ENCODE measurements at regions not wholly inside any gene's neighbourhood (a gene's known extent, or its start where the extent isn't known, plus 50 kb on each side); places are given as distances from the start of the nearest gene placed in this dataset.
A peak's percentile ranks its signal among the peaks of the same experiment; 100 is the strongest.

DNA sequence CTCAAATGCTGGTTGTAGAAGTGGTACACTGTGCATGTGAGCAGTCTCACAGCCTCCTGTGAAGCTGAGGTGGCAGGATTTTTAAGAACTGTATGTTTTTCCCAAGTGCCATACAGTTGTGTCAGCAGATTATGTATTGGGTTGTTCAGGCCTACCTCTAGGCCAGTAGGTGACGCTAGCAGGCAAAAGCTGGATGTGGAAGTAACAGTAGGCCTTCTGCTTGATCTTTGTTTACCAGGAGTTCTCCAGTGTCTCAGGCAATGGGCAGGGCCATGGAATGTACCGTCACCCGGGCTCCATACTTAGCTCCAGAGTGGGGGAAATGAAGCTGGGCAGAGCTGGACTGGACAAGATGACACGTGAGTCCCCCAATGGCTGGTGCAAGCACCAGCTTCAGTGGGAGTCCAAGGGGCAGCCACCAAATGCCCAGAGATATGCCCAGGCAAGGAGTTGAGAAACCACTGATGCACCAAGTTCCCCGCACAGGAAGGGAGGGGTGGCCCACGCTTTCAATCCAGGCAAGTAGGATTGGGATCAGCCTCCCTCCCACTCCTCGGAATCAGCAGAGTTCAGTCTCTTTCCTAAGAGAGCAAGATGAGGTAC is 289.7 kb downstream of the HTR1B start:
- Histone ChIP-seq H3K18ac (ENCODE audit: low read length) (no peak overlapping the region), H4K8ac (ENCODE audit: low read depth, low read length) (no peak overlapping the region), H3K23ac (ENCODE audit: low read depth, low read length, poor library complexity) (no peak overlapping the region), H3K4ac (ENCODE audit: low read length) (no peak overlapping the region), H3K79me1 (ENCODE audit: low read depth, low read length) (no peaks in the 10 kb centered on the region), H3K27me3 (ENCODE audit: control insufficient read depth in 3 of 3, insufficient read depth in 3 of 3, low read depth in 1 of 3, low read length in 3 of 3) (no peaks in the 10 kb centered on the region), H3K14ac (ENCODE audit: low read length) (no peak overlapping the region), H2BK5ac (ENCODE audit: low read length) (no peak overlapping the region), H2BK15ac (ENCODE audit: low read length) (no peak overlapping the region), H3K9me3 (replicated peaks in 1 of 2; ENCODE audit: control insufficient read depth in 2 of 2, insufficient read depth in 1 of 2, low read depth in 1 of 2, low read length in 2 of 2) (no peaks in the 10 kb centered on the region), H3K36me3 (replicated peaks in 1 of 2; ENCODE audit: control insufficient read depth in 2 of 2, insufficient read depth in 2 of 2, low read length in 2 of 2) (no peaks in the 10 kb centered on the region), H3K4me2 (ENCODE audit: insufficient read depth, low read length, poor library complexity, severe bottlenecking) (no peak overlapping the region), H4K91ac (ENCODE audit: low read depth, low read length, poor library complexity) (no peak overlapping the region), H2AK5ac (ENCODE audit: low read depth, low read length) (no peak overlapping the region), H2AFZ (ENCODE audit: low read length) (no peak overlapping the region), H2BK12ac (ENCODE audit: low read length) (no peak overlapping the region), H3K4me3 (ENCODE audit: low read length in 2 of 2) (no peak overlapping the region), H3K27ac (replicated peaks; ENCODE audit: low read length) (no peak overlapping the region), H2BK120ac (ENCODE audit: low read depth, low read length) (no peak overlapping the region), H3K4me1 (ENCODE audit: control insufficient read depth in 2 of 2, insufficient read depth in 1 of 2, low read depth in 1 of 2, low read length in 2 of 2) (no peaks in the 10 kb centered on the region), H3K9ac (ENCODE audit: low read depth, low read length, poor library complexity) (no peak overlapping the region)
- no peak for DNase-seq (ENCODE audit: low spot score)
- no CpG with 5 or more reads among the region's 7 CpGs for WGBS, 2 donors (ENCODE audit: extremely low coverage in 2 of 2, insufficient read length in 2 of 2, insufficient replicate concordance in 1 of 2)

DNA sequence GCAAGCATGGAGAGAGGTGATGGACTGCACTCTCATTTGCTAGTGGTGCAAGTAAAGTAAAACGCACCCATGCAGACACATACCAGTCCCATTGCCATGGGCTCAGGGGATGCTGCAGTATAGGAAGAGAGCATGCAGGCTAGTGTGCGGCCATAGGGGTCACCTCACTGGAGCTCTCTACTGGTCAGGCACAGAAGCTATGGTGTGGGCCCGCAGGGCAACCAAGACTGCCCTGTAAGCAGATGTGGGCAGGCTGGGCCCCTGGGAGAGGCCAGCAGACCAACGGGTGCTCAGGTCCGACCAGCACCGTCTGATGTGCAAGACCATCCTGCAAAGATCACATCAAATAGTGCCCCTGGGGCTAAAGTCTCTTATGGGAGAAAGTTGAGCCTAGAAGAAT is 290.7 kb downstream of the HTR1B start:
- H3K27me3 ChIP-seq (ENCODE audit: control insufficient read depth in 3 of 3, insufficient read depth in 3 of 3, low read depth in 1 of 3, low read length in 3 of 3) = no peaks in the 10 kb centered on the region
- H3K79me1 ChIP-seq (ENCODE audit: low read depth, low read length) = no peaks in the 10 kb centered on the region
- no peak overlapping the region for H3K4me3 ChIP-seq (ENCODE audit: low read length in 2 of 2)
- H3K14ac ChIP-seq (ENCODE audit: low read length) = no peak overlapping the region
- H3K4me1 ChIP-seq (ENCODE audit: control insufficient read depth in 2 of 2, insufficient read depth in 1 of 2, low read depth in 1 of 2, low read length in 2 of 2) = no peaks in the 10 kb centered on the region
- H3K9ac ChIP-seq (ENCODE audit: low read depth, low read length, poor library complexity) = no peak overlapping the region
- H3K36me3 ChIP-seq (replicated peaks in 1 of 2; ENCODE audit: control insufficient read depth in 2 of 2, insufficient read depth in 2 of 2, low read length in 2 of 2) = no peaks in the 10 kb centered on the region
- no peak overlapping the region for H4K91ac ChIP-seq (ENCODE audit: low read depth, low read length, poor library complexity)
- H3K27ac ChIP-seq (replicated peaks; ENCODE audit: low read length) = no peak overlapping the region
- no peak overlapping the region for H2BK12ac ChIP-seq (ENCODE audit: low read length)
- H2BK5ac ChIP-seq (ENCODE audit: low read length) = peak overlapping the region; percentile 43
- H3K18ac ChIP-seq (ENCODE audit: low read length) = no peak overlapping the region
- no peaks in the 10 kb centered on the region for H3K9me3 ChIP-seq (replicated peaks in 1 of 2; ENCODE audit: control insufficient read depth in 2 of 2, insufficient read depth in 1 of 2, low read depth in 1 of 2, low read length in 2 of 2)
- no CpG with 5 or more reads among the region's 6 CpGs for WGBS, 2 donors (ENCODE audit: extremely low coverage in 2 of 2, insufficient read length in 2 of 2, insufficient replicate concordance in 1 of 2)
- peak overlapping the region; percentile 17 for H3K23ac ChIP-seq (ENCODE audit: low read depth, low read length, poor library complexity)
- H3K4ac ChIP-seq (ENCODE audit: low read length) = no peak overlapping the region
- no peak overlapping the region for H2AK5ac ChIP-seq (ENCODE audit: low read depth, low read length)
- H4K8ac ChIP-seq (ENCODE audit: low read depth, low read length) = no peak overlapping the region
- no peak overlapping the region for H2BK120ac ChIP-seq (ENCODE audit: low read depth, low read length)
- no peak overlapping the region for H3K4me2 ChIP-seq (ENCODE audit: insufficient read depth, low read length, poor library complexity, severe bottlenecking)
- no peak overlapping the region for H2BK15ac ChIP-seq (ENCODE audit: low read length)
- DNase-seq (ENCODE audit: low spot score) = no peak
- H2AFZ ChIP-seq (ENCODE audit: low read length) = no peak overlapping the region

DNA sequence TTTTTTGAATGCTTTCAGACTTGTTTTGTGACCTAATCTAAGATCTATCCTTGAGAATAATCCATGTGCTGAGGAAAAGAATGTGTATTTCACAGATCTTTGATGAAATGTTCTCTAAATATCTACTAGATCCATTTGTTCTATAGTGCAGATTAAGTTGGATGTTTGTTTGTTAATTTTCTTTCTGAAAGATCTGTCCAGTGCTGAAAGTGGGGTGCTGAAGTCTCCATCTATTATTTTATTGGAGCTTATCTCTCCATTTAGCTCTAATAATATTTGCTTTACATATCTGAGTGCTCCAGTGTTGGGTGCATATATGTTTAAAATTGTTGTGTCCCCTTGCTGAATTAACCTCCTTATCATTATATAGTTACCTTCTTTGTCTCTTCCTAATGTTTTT is 303.6 kb downstream of the HTR1B start:
- Histone ChIP-seq H2BK120ac (ENCODE audit: low read depth, low read length) (no peak overlapping the region), H3K9ac (ENCODE audit: low read depth, low read length, poor library complexity) (no peak overlapping the region), H3K79me1 (ENCODE audit: low read depth, low read length) (no peaks in the 10 kb centered on the region), H3K36me3 (replicated peaks in 1 of 2; ENCODE audit: control insufficient read depth in 2 of 2, insufficient read depth in 2 of 2, low read length in 2 of 2) (no peaks in the 10 kb centered on the region), H2BK12ac (ENCODE audit: low read length) (no peak overlapping the region), H2AFZ (ENCODE audit: low read length) (no peak overlapping the region), H2BK15ac (ENCODE audit: low read length) (no peak overlapping the region), H3K14ac (ENCODE audit: low read length) (no peak overlapping the region), H3K4me3 (ENCODE audit: low read length in 2 of 2) (no peak overlapping the region), H3K4me1 (ENCODE audit: control insufficient read depth in 2 of 2, insufficient read depth in 1 of 2, low read depth in 1 of 2, low read length in 2 of 2) (no peaks in the 10 kb centered on the region), H4K91ac (ENCODE audit: low read depth, low read length, poor library complexity) (no peak overlapping the region), H2AK5ac (ENCODE audit: low read depth, low read length) (no peak overlapping the region), H3K4me2 (ENCODE audit: insufficient read depth, low read length, poor library complexity, severe bottlenecking) (no peak overlapping the region), H3K27me3 (ENCODE audit: control insufficient read depth in 3 of 3, insufficient read depth in 3 of 3, low read depth in 1 of 3, low read length in 3 of 3) (no peaks in the 10 kb centered on the region), H3K18ac (ENCODE audit: low read length) (no peak overlapping the region), H3K23ac (ENCODE audit: low read depth, low read length, poor library complexity) (no peak overlapping the region), H3K4ac (ENCODE audit: low read length) (no peak overlapping the region), H4K8ac (ENCODE audit: low read depth, low read length) (no peak overlapping the region), H3K27ac (replicated peaks; ENCODE audit: low read length) (no peak overlapping the region), H3K9me3 (replicated peaks in 1 of 2; ENCODE audit: control insufficient read depth in 2 of 2, insufficient read depth in 1 of 2, low read depth in 1 of 2, low read length in 2 of 2) (no peaks in the 10 kb centered on the region), H2BK5ac (ENCODE audit: low read length) (no peak overlapping the region)
- DNase-seq (ENCODE audit: low spot score) = no peak

DNA sequence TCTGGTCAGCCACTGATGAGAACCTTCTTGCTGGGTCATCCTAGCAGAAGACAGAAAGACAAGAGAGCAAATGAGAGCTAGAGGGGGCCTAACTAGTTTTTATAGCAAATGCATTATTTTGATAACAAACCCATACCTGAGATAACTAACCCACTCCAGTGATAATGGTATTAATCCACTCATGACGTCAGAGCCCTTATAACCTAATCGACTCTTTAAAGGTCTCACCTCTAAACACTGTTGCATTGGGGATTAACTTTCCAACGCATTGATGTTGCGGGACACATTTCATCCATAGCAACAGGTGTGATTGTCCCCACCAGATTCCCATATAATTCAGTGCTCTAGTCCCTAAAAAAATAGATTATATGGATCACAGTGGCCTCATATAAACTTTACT is 312.1 kb downstream of the HTR1B start:
- no peaks in the 10 kb centered on the region for H3K9me3 ChIP-seq (replicated peaks in 1 of 2; ENCODE audit: control insufficient read depth in 2 of 2, insufficient read depth in 1 of 2, low read depth in 1 of 2, low read length in 2 of 2)
- no peak for DNase-seq (ENCODE audit: low spot score)
- no peak overlapping the region for H3K4me3 ChIP-seq (ENCODE audit: low read length in 2 of 2)
- no peak overlapping the region for H2AFZ ChIP-seq (ENCODE audit: low read length)
- WGBS, 2 donors (ENCODE audit: extremely low coverage in 2 of 2, insufficient read length in 2 of 2, insufficient replicate concordance in 1 of 2) = no CpG with 5 or more reads among the region's 4 CpGs
- H3K4me1 ChIP-seq (ENCODE audit: control insufficient read depth in 2 of 2, insufficient read depth in 1 of 2, low read depth in 1 of 2, low read length in 2 of 2) = no peaks in the 10 kb centered on the region
- H3K79me1 ChIP-seq (ENCODE audit: low read depth, low read length) = no peaks in the 10 kb centered on the region
- no peak overlapping the region for H2BK12ac ChIP-seq (ENCODE audit: low read length)
- no peak overlapping the region for H2BK120ac ChIP-seq (ENCODE audit: low read depth, low read length)
- no peaks in the 10 kb centered on the region for H3K36me3 ChIP-seq (replicated peaks in 1 of 2; ENCODE audit: control insufficient read depth in 2 of 2, insufficient read depth in 2 of 2, low read length in 2 of 2)
- H3K27me3 ChIP-seq (ENCODE audit: control insufficient read depth in 3 of 3, insufficient read depth in 3 of 3, low read depth in 1 of 3, low read length in 3 of 3) = no peaks in the 10 kb centered on the region
- H3K27ac ChIP-seq (replicated peaks; ENCODE audit: low read length) = no peak overlapping the region
- H2BK15ac ChIP-seq (ENCODE audit: low read length) = no peak overlapping the region
- H4K91ac ChIP-seq (ENCODE audit: low read depth, low read length, poor library complexity) = no peak overlapping the region
- H3K4me2 ChIP-seq (ENCODE audit: insufficient read depth, low read length, poor library complexity, severe bottlenecking) = no peak overlapping the region
- H4K8ac ChIP-seq (ENCODE audit: low read depth, low read length) = no peak overlapping the region
- H3K9ac ChIP-seq (ENCODE audit: low read depth, low read length, poor library complexity) = no peak overlapping the region
- no peak overlapping the region for H3K14ac ChIP-seq (ENCODE audit: low read length)
- no peak overlapping the region for H2AK5ac ChIP-seq (ENCODE audit: low read depth, low read length)
- no peak overlapping the region for H3K23ac ChIP-seq (ENCODE audit: low read depth, low read length, poor library complexity)
- H3K4ac ChIP-seq (ENCODE audit: low read length) = no peak overlapping the region
- no peak overlapping the region for H2BK5ac ChIP-seq (ENCODE audit: low read length)
- H3K18ac ChIP-seq (ENCODE audit: low read length) = no peak overlapping the region

Measured in neuronal stem cell (in vitro differentiated cells).